ENCODE measurements at regions not wholly inside any gene's neighbourhood (a gene's known extent, or its start where the extent isn't known, plus 50 kb on each side); places are given as distances from the start of the nearest gene placed in this dataset.

DNA sequence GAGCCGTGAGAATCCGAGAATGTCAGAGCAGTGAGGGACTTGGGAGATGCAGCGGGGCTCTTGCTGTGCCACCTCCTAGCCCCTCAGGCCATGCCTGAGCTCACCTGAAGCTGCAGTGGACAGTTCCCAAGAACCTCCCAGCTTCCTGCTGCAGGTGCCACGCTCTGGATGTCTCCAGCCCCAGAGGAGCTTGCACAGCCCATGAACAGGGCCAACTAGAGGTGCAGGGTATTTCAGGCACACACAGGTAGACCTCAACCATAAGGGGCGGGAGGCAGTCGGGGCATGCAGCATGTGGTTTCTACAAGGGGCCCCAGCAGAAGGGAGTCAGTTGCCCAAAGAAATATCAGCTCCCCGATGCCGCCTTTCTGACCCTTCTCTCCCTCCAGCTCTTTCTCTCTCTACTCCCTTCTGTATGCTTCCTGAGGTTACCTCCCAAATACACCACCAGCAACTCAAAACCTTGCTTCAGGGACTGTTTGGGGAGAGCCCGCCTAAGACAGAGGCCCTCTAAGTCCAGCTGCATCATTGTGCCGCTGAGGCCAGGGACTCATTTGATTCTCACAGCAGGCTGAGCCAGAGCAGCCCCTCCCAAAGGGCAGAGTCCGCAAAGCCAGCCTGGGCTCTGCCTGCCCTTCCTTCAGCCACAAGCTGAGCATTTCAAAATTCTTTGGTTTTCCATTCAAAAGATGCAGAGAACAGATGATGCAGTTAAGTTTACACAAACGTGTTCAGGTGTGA is 209.8 kb downstream of the MATN1 start:
- no peak overlapping the region for H3K4me3 ChIP-seq (ENCODE audit: control insufficient read depth, low read depth, low read length)
- TF ChIP-seq, protein P1, sequence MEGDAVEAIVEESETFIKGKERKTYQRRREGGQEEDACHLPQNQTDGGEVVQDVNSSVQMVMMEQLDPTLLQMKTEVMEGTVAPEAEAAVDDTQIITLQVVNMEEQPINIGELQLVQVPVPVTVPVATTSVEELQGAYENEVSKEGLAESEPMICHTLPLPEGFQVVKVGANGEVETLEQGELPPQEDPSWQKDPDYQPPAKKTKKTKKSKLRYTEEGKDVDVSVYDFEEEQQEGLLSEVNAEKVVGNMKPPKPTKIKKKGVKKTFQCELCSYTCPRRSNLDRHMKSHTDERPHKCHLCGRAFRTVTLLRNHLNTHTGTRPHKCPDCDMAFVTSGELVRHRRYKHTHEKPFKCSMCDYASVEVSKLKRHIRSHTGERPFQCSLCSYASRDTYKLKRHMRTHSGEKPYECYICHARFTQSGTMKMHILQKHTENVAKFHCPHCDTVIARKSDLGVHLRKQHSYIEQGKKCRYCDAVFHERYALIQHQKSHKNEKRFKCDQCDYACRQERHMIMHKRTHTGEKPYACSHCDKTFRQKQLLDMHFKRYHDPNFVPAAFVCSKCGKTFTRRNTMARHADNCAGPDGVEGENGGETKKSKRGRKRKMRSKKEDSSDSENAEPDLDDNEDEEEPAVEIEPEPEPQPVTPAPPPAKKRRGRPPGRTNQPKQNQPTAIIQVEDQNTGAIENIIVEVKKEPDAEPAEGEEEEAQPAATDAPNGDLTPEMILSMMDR (IDR thresholded peaks at IDR 0.05; ENCODE audit: control insufficient read depth, insufficient read depth, low read depth, low read length, missing control alignments): no peak
- DNase-seq (ENCODE audit: low read depth): no peak

DNA sequence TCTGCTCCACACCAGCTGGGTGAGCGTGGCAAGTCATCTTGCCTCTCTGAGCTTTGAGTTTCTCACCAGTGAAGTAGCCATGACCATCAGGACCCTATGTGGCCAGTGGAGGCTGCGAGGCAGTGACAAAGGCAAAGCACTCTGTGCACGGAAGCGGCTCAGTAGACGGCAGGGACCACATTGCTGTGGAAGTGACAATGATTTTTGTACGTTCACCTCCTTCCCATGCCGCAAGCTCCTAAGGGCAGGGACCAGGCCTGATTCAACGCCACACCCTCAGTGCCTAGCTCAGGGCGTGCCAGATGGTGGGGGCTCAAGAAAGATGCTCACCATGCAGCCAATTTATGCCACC is 210.5 kb downstream of the MATN1 start:
- no peak for DNase-seq (ENCODE audit: low read depth)
- H3K4me3 ChIP-seq (ENCODE audit: control insufficient read depth, low read depth, low read length): no peak overlapping the region
- TF ChIP-seq, protein P1 (IDR thresholded peaks at IDR 0.05; ENCODE audit: control insufficient read depth, insufficient read depth, low read depth, low read length, missing control alignments): no peak

DNA sequence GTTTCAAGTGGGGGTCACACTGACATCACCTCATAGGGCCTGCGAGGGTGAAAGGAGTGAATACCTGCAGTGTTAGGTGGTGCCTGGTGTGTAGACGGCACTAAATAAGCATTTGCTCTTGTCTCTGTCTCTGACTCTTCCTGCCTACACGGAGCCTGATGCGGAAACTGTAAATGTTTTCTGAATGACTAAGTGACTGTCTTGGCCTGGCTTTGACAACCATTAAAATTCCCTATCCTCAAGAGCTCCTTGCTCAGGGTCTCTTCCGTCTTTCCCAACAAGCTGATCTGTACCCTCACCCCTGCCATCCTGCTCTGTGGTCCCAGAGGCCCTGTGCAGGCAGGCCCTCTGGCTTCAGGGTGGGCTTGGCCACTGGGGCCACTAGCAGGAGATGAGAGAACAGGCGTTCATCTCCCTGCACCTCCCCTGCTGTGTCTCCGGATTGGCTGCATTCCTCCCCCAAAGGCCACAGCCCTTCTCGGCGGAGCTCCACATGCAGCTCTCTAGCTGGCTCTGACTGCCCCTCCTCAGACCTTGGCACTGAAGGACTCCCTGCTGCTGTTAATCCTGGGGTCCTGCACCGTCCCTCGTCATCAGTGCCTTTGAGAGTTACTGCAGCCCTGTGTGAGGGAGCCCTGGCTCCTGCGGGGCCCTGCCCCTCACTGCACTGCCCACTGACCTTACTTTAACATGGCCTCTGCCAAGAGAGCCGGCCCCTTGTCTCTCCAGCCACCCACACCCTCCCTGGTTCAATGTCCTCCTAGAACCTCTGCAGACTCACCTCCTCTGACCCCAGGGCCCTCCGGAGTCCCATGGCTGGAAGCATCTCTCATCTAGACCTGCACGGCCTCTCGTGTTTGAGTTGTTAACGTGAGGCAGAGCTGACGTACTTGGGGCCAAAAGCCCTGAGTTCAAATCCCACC is 211.1 kb downstream of the MATN1 start:
- H3K4me3 ChIP-seq (ENCODE audit: control insufficient read depth, low read depth, low read length): no peak overlapping the region
- DNase-seq (ENCODE audit: low read depth): peak; percentile 24
- TF ChIP-seq, protein P1 (IDR thresholded peaks at IDR 0.05; ENCODE audit: control insufficient read depth, insufficient read depth, low read depth, low read length, missing control alignments): no peak

DNA sequence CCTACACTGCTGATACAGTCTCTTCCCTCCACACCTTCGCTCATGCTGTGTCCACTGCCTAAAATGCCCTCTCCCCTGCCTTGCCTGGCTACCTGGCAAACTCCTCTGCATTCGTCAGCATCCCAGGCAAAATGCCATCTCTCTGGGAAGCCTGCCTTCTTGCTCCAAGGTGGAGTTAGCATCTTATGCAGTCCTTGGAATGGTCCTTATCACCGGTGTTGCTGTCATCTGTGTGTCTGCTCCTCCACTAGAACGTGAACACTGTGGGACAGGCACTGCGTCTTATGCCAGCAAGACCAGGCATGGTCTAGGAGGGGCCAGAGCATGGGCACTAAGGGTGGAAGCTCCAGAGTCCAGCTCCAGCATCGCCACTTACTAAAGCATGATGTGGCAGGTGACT is 211.8 kb downstream of the MATN1 start:
- H3K4me3 ChIP-seq (ENCODE audit: control insufficient read depth, low read depth, low read length): no peak overlapping the region
- TF ChIP-seq, protein P1 (IDR thresholded peaks at IDR 0.05; ENCODE audit: control insufficient read depth, insufficient read depth, low read depth, low read length, missing control alignments): no peak
- DNase-seq (ENCODE audit: low read depth): no peak

DNA sequence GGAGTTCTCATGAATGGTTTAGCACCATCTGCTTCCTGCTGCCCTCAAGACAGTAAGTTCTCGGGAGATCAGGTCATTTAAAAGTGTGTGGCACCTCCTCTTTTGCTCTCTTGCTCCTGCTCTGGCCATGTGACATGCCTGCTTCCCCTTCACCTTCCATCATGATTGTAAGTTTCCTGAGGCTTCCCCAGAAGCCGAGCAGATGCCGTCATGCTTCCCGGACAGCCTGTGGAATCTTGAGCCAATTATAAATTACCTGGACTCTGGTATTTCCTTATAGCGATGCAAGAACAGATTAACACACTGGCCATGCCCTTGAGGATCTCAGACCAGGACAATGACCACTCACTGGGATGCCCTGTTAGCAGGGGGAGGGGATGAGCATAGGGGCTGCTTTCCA is 212.3 kb downstream of the MATN1 start:
- TF ChIP-seq, protein P1 (IDR thresholded peaks at IDR 0.05; ENCODE audit: control insufficient read depth, insufficient read depth, low read depth, low read length, missing control alignments): no peak
- no peak overlapping the region for H3K4me3 ChIP-seq (ENCODE audit: control insufficient read depth, low read depth, low read length)
- no peak for DNase-seq (ENCODE audit: low read depth)

DNA sequence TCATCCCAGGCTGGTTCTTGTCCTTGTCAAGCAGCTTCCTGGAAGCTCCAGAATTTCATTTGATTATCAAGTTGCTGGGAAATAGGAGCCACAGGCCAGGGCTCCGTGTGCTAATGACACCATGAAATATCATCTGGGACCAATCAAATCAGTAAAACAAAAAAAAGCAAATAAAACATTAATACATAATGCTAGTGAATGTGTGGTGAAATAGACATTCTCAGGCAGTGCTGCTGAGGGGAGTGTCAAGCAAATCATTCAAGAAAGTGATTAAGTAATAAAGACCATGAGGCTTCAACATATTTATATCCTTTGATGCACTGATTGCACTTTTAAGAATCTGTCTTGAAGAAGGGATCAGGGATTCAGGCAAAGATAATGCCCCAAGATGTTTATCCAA is 213.7 kb downstream of the MATN1 start:
- TF ChIP-seq, protein P1 (IDR thresholded peaks at IDR 0.05; ENCODE audit: control insufficient read depth, insufficient read depth, low read depth, low read length, missing control alignments): no peak
- DNase-seq (ENCODE audit: low read depth): no peak

More for the DNA sequence above, 213.7 kb downstream of the MATN1 start:
- H3K4me3 ChIP-seq (ENCODE audit: control insufficient read depth, low read depth, low read length): no peak overlapping the region

Measured in AG09309 (cell line).